ENCODE measurements at regions not wholly inside any gene's neighbourhood (a gene's known extent, or its start where the extent isn't known, plus 50 kb on each side); places are given as distances from the start of the nearest gene placed in this dataset.

GRCh38 chr4:156036496-156036895 is 82.8 kb upstream of the CTSO start:
- DNase-seq (ENCODE audit: insufficient read length, low spot score): no peak

DNA sequence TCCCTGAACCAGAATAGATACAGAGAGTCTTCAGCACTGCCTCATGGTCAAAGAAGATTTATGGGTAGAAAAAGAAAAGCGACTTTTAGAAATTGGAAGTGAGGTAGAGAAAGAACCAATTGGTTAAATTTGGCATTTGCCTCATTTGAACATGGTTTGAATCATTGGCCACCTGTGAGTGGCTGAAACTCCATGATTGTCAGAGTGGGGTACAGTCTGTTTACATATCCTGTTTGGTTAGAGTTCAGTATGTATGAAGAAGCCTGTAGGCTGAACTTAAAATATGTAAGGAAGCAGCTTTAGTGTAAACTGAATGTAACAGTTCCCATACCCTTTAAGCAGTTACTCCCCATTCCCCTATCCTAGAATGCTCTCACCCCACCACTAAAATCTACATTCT is 76.0 kb upstream of the CTSO start:
- no peak for FAIRE-seq
- no peak for DNase-seq (ENCODE audit: insufficient read length, low spot score)

More at GRCh38 chr4:156036496-156036895, 82.8 kb upstream of the CTSO start:
- FAIRE-seq: no peak

DNA sequence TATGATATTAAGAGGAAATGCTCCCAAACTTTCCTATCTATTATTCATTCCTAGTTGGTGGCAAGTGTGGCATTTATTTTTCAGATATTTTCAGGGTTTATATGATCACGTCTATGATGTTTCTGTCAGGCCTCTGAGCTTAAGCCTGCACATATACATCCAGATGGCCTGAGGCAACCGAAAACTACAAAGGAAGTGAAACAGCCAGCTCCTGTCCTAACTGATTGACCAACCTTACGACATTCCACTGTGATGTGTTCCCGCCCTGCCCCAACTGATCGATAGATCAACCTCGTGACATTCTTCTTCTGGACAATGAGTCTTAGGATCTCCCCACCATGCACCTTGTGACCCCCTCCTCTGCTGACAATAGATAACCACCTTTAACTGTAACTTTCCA is 67.6 kb upstream of the CTSO start:
- DNase-seq (ENCODE audit: insufficient read length, low spot score) (no peak), FAIRE-seq (no peak)

DNA sequence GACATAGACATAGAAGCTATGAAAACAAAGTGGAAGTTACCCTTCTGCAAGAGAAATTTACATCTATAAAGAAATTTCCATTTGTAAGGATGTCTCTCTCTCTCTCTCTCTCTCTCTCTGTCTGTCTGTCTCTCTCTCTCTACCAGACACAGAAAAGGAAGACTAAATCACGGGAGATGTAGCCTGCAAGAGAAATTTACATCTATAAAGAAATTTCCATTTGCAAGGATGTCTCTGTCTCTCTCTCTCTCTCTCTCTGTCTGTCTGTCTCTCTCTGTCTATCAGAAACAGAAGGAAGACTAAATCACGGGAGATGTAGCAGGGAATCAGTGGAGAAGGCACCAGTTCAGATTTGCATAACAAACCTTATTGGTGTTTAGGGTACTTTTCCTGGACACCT is 65.6 kb upstream of the CTSO start:
- no peak for FAIRE-seq
- DNase-seq (ENCODE audit: insufficient read length, low spot score): no peak

DNA sequence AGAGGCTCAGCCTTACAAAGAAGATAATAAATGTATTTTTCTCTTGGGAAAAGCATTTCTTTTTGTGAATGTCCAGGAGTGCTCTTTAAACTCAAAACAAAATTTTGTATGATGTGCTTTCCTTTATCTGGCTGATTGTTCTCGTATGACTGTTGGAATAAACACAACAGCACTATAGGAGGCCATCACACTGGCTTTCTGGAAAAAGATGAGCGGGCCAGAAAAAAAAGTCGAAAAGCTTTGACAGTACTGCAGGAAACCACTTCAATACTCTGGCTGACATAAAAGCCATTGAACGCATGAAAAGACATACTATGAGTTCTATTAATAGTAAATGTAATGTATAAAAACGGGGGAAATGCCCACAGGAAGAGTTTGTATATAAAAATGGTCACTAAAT is 64.7 kb upstream of the CTSO start:
- DNase-seq (ENCODE audit: insufficient read length, low spot score) (no peak), FAIRE-seq (no peak)

GRCh38 chr4:156015781-156016180 is 62.1 kb upstream of the CTSO start:
- FAIRE-seq (no peak), DNase-seq (ENCODE audit: insufficient read length, low spot score) (no peak)

DNA sequence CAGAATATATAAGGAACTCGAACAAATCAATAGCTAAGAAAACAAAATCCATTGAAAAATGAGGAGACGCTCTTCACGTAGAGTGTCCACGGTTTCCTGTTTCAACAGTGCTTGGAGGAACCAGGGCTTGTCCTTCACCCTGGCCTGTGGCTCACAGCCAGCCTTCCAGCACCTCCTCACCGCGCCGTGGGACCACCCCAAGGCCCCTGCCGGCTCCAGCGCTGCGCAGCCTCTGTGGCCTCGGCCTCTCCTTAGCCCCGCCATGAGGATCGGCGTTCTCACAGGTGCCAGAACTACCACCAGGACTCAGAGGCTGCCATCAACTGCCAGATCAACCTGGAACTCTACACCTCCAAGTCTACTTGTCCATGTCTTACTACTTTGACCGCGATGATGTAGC is 52.5 kb upstream of the CTSO start:
- no peak for DNase-seq (ENCODE audit: insufficient read length, low spot score)
- FAIRE-seq: no peak

Data from HTR-8/SVneo (cell line).